ENCODE measurements at regions not wholly inside any gene's neighbourhood (a gene's known extent, or its start where the extent isn't known, plus 50 kb on each side); places are given as distances from the start of the nearest gene placed in this dataset.

DNA sequence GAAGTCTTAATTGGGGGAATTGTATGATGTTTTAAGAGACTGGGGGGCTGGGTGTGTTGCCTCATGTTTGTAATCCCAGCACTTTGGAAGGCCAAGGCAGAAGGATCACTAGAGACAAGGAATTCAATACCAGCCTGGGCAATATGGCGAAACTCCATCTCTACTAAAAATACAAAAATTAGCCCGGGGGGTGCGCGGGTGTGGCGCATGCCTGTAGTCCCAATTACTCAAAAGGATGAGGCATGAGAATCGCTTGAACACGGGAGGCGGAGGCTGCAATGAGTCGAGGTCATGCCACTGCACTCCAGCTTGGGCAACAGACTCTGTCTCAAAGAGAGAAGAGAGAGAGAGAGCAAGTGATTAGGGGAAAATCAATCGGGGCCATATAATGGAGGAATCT is 600.5 kb downstream of the SLC16A7 start:
- BruUV-seq (replicated peaks): no TSS peak
- ATAC-seq: no peak

More for the DNA sequence above, 600.5 kb downstream of the SLC16A7 start:
- no peaks in the 10 kb centered on the region for H3K9me3 ChIP-seq (replicated peaks; ENCODE audit: control insufficient read depth, insufficient read depth, low read depth, low read length)
- no peaks in the 10 kb centered on the region for H3K79me2 ChIP-seq (ENCODE audit: control insufficient read depth, insufficient read depth, low read length)
- H3K9ac ChIP-seq (ENCODE audit: insufficient read depth in 1 of 2, low read depth in 2 of 2, low read length in 2 of 2): no peak overlapping the region
- H3K9me1 ChIP-seq (ENCODE audit: control insufficient read depth, insufficient read depth, low read length): no peaks in the 10 kb centered on the region
- TF ChIP-seq CREBBP (IDR thresholded peaks at IDR 0.05; ENCODE audit: low read depth, low read length): no peak
- no peak for TF ChIP-seq NFYB (IDR thresholded peaks at IDR 0.05; ENCODE audit: extremely low read depth, insufficient read length)
- no peak for TF ChIP-seq GTF2A2 (tag; IDR thresholded peaks at IDR 0.05)
- no peak for TF ChIP-seq STAT6 (CRISPR knock-in tag; IDR thresholded peaks at IDR 0.05)
- TF ChIP-seq RCOR1 (IDR thresholded peaks at IDR 0.05; ENCODE audit: borderline replicate concordance in 1 of 2, low read depth in 2 of 2, low read length in 2 of 2): no peak
- TF ChIP-seq ZNF224 (CRISPR knock-in tag; IDR thresholded peaks at IDR 0.05): no peak
- no peak for TF ChIP-seq SIRT6 (IDR thresholded peaks at IDR 0.05; ENCODE audit: low read depth, low read length)
- no peak for TF ChIP-seq HDAC1 (IDR thresholded peaks at IDR 0.05)
- TF ChIP-seq TAF9B (IDR thresholded peaks at IDR 0.05; ENCODE audit: partially characterized antibody): no peak
- no peak overlapping the region for H3K4me2 ChIP-seq (ENCODE audit: insufficient read depth, low read length)
- CTCF ChIA-PET (ENCODE audit: low intra/inter-chr PET ratio): no interaction called here
- no peaks in the 10 kb centered on the region for H3K4me1 ChIP-seq (replicated peaks in 1 of 2; ENCODE audit: control insufficient read depth in 2 of 2, insufficient read depth in 2 of 2, low read length in 2 of 2)
- no peaks in the 10 kb centered on the region for H3K27me3 ChIP-seq (ENCODE audit: control insufficient read depth in 2 of 2, insufficient read depth in 2 of 2, low read length in 2 of 2)
- POLR2A ChIA-PET: interaction anchor here (0.6 kb wide), 1 partner anchor 10 kb away, joined by 4 read pairs; no protein-coding TSS in a partner anchor
- DNase-seq (ENCODE audit: extremely low read depth in 1 of 4, low spot score in 3 of 4) (no peak), FAIRE-seq (no peak)
- in situ Hi-C loops (cut with MboI): no loop called here
- intact Hi-C loops (cut with micrococcal nuclease): no loop called here
- H3K4me3 ChIP-seq: no peak overlapping the region
- 36% methylated on average over 10 of the region's 10 CpGs for WGBS (ENCODE audit: insufficient coverage, low coverage, missing lambda C conversion rate)
- H3K36me3 ChIP-seq (ENCODE audit: control insufficient read depth, insufficient read depth, low read length): no peaks in the 10 kb centered on the region
- no peak overlapping the region for H3K27ac ChIP-seq (ENCODE audit: extremely low read depth, low read depth, low read length)
- H2AFZ ChIP-seq (ENCODE audit: low read depth, low read length): no peak overlapping the region
- H4K20me1 ChIP-seq (replicated peaks; ENCODE audit: control insufficient read depth, insufficient read depth, low read length): no peaks in the 10 kb centered on the region

Data from K562 (cell line).